Hepatocyte (in vitro differentiated cells): ENCODE measurements at regions not wholly inside any gene's neighbourhood (a gene's known extent, or its start where the extent isn't known, plus 50 kb on each side); places are given as distances from the start of the nearest gene placed in this dataset.

Experiments used
- EZH2phosphoT487 ChIP-seq: fragments of 200-600 bp; sonication (generic); IDR thresholded peaks from one replicate; pipeline ENCODE4 v1.6.1; 2018; ENCODE audit warnings: antibody characterized with exemption, mild to moderate bottlenecking, low read depth, moderate library complexity; ENCODE audit not compliant: unreplicated experiment, severe bottlenecking
- TF ChIP-seq, protein P1 (sequence below): fragments of 200-600 bp; sonication (generic); IDR thresholded peaks from 2 replicates; pipeline ENCODE4 v1.5.1; 2016; ENCODE audit warnings: antibody characterized with exemption, mild to moderate bottlenecking; ENCODE audit not compliant: poor library complexity

DNA sequence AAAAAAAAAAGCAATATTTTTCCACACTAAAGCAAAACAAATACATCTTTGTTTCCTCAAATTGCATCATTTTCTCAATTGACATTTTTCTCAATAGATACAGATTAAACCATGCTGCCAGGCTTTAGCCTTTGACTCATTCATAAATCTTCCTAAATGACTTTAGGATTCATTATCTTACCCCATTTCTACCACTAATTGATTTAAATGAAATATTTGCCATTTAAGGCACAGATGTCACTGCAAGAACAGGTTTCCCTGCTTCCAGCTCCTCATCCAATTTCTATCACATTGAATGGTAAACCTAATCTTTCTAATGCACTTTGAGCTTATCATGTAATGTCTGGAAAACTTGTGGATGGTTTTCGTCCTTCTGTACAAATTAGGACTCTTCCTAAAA lies 298.7 kb downstream of the RPL10L start:
- TF ChIP-seq, protein P1, sequence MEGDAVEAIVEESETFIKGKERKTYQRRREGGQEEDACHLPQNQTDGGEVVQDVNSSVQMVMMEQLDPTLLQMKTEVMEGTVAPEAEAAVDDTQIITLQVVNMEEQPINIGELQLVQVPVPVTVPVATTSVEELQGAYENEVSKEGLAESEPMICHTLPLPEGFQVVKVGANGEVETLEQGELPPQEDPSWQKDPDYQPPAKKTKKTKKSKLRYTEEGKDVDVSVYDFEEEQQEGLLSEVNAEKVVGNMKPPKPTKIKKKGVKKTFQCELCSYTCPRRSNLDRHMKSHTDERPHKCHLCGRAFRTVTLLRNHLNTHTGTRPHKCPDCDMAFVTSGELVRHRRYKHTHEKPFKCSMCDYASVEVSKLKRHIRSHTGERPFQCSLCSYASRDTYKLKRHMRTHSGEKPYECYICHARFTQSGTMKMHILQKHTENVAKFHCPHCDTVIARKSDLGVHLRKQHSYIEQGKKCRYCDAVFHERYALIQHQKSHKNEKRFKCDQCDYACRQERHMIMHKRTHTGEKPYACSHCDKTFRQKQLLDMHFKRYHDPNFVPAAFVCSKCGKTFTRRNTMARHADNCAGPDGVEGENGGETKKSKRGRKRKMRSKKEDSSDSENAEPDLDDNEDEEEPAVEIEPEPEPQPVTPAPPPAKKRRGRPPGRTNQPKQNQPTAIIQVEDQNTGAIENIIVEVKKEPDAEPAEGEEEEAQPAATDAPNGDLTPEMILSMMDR = no peak
- TF ChIP-seq EZH2phosphoT487 = no peak
